Osteoblast (primary cell): ENCODE measurements at regions not wholly inside any gene's neighbourhood (a gene's known extent, or its start where the extent isn't known, plus 50 kb on each side); places are given as distances from the start of the nearest gene placed in this dataset.

Experiments used
- DNase-seq: peaks from one replicate; pipeline ENCODE4 v3.0.0; 2011; ENCODE audit warnings: low spot score, mixed read lengths; ENCODE audit not compliant: insufficient read length; ENCODE audit errors: missing footprints
- H2AFZ ChIP-seq: 2 replicates; pipeline ENCODE4 v1.6.0; 2011; ENCODE audit warnings: mild to moderate bottlenecking, low read length
- H3K27ac ChIP-seq: 2 replicates; pipeline ENCODE4 v1.5.1; 2011; ENCODE audit warnings: mild to moderate bottlenecking, low read depth, low read length, moderate library complexity
- H3K27me3 ChIP-seq: 2 replicates; pipeline ENCODE4 v1.6.0; 2012; ENCODE audit warnings: mild to moderate bottlenecking, control low read depth, inconsistent platforms, low read length, moderate library complexity; ENCODE audit not compliant: insufficient read depth
- H3K36me3 ChIP-seq: 2 replicates; pipeline ENCODE4 v1.5.1; 2011; ENCODE audit warnings: mild to moderate bottlenecking, low read length, control low read depth, moderate library complexity; ENCODE audit not compliant: insufficient read depth
- H3K4me1 ChIP-seq: 2 replicates; pipeline ENCODE4 v1.5.1; 2011; ENCODE audit warnings: mild to moderate bottlenecking, low read length, control low read depth, moderate library complexity; ENCODE audit not compliant: insufficient read depth
- H3K4me2 ChIP-seq: 2 replicates; pipeline ENCODE4 v1.6.0; 2011; ENCODE audit warnings: mild to moderate bottlenecking, low read length; ENCODE audit not compliant: insufficient read depth
- H3K4me3 ChIP-seq: fragments of 200-600 bp; sonication (generic); 3 replicates; pipeline ENCODE4 v1.5.1; 2012; ENCODE audit warnings: mild to moderate bottlenecking, low read length, inconsistent platforms; ENCODE audit not compliant: insufficient read depth
- H3K79me2 ChIP-seq: 2 replicates; pipeline ENCODE4 v1.6.0; 2012; ENCODE audit warnings: mild to moderate bottlenecking, low read length, control low read depth, inconsistent platforms; ENCODE audit not compliant: insufficient read depth
- H3K9me3 ChIP-seq: 2 replicates; pipeline ENCODE4 v1.5.1; 2011; ENCODE audit warnings: low read depth, low read length, control low read depth
- H4K20me1 ChIP-seq: 2 replicates; pipeline ENCODE4 v1.6.0; 2012; ENCODE audit warnings: mild to moderate bottlenecking, low read length, control low read depth; ENCODE audit not compliant: insufficient read depth
- CTCF ChIP-seq: IDR thresholded peaks from 2 replicates; pipeline ENCODE4 v1.5.1; 2011; ENCODE audit warnings: mild to moderate bottlenecking, low read depth, low read length, moderate library complexity; ENCODE audit errors: extremely low read depth

GRCh38 chr2:114346658-114347057, 95.8 kb upstream of the DPP10 start:
- no peaks in the 10 kb centered on the region for H4K20me1 ChIP-seq
- TF ChIP-seq CTCF = no peak
- no peak overlapping the region for H3K27ac ChIP-seq
- H3K4me1 ChIP-seq = no peaks in the 10 kb centered on the region
- no peaks in the 10 kb centered on the region for H3K27me3 ChIP-seq
- H3K79me2 ChIP-seq = no peaks in the 10 kb centered on the region
- no peak overlapping the region for H2AFZ ChIP-seq
- H3K4me2 ChIP-seq = no peak overlapping the region
- no peak for DNase-seq
- no peaks in the 10 kb centered on the region for H3K36me3 ChIP-seq
- no peaks in the 10 kb centered on the region for H3K9me3 ChIP-seq
- no peak overlapping the region for H3K4me3 ChIP-seq

- H3K27me3 ChIP-seq = no peaks in the 10 kb centered on the region
- H2AFZ ChIP-seq = no peak overlapping the region
- no peaks in the 10 kb centered on the region for H3K79me2 ChIP-seq
- H4K20me1 ChIP-seq = no peaks in the 10 kb centered on the region
- no peak for TF ChIP-seq CTCF
- H3K36me3 ChIP-seq = no peaks in the 10 kb centered on the region
- no peak overlapping the region for H3K4me3 ChIP-seq
- H3K4me2 ChIP-seq = no peak overlapping the region
- no peak overlapping the region for H3K27ac ChIP-seq
- no peak for DNase-seq
- H3K4me1 ChIP-seq = no peaks in the 10 kb centered on the region
- peaks cover 2% of the 10 kb centered on the region for H3K9me3 ChIP-seq
These were observed 92.2 kb upstream of the DPP10 start for GRCh38 chr2:114350186-114350725.

GRCh38 chr2:114352988-114353387, 89.5 kb upstream of the DPP10 start:
- DNase-seq = no peak
- Histone ChIP-seq H4K20me1 (no peaks in the 10 kb centered on the region), H3K9me3 (peaks cover 2% of the 10 kb centered on the region), H3K79me2 (no peaks in the 10 kb centered on the region), H3K36me3 (no peaks in the 10 kb centered on the region), H2AFZ (no peak overlapping the region), H3K27ac (no peak overlapping the region), H3K4me1 (no peaks in the 10 kb centered on the region), H3K4me2 (no peak overlapping the region), H3K27me3 (no peaks in the 10 kb centered on the region), H3K4me3 (no peak overlapping the region)
- no peak for TF ChIP-seq CTCF

GRCh38 chr2:114354199-114354598, 88.2 kb upstream of the DPP10 start:
- Histone ChIP-seq H4K20me1 (no peaks in the 10 kb centered on the region), H3K4me3 (no peak overlapping the region)
- no peak for TF ChIP-seq CTCF

More at GRCh38 chr2:114354199-114354598, 88.2 kb upstream of the DPP10 start:
- H3K4me2 ChIP-seq = no peak overlapping the region
- no peaks in the 10 kb centered on the region for H3K4me1 ChIP-seq
- no peak overlapping the region for H3K27ac ChIP-seq
- peaks cover 2% of the 10 kb centered on the region for H3K9me3 ChIP-seq
- H3K27me3 ChIP-seq = no peaks in the 10 kb centered on the region
- no peak overlapping the region for H2AFZ ChIP-seq
- H3K36me3 ChIP-seq = no peaks in the 10 kb centered on the region
- no peak for DNase-seq
- H3K79me2 ChIP-seq = no peaks in the 10 kb centered on the region
